Panc1 (cell line): ENCODE measurements at regions not wholly inside any gene's neighbourhood (a gene's known extent, or its start where the extent isn't known, plus 50 kb on each side); places are given as distances from the start of the nearest gene placed in this dataset.

Source experiments
- SIN3A ChIP-seq: IDR thresholded peaks from 2 replicates; pipeline ENCODE4 v1.6.1; 2012; ENCODE audit warnings: low read depth, mild to moderate bottlenecking, low read length, moderate library complexity, borderline replicate concordance; ENCODE audit not compliant: insufficient read depth
- TCF7L2 ChIP-seq: IDR thresholded peaks from 2 replicates; pipeline ENCODE4 v1.6.1; 2011; ENCODE audit warnings: mild to moderate bottlenecking, low read depth, low read length, inconsistent platforms
- TF ChIP-seq, protein P1 (sequence below): fragments of 450-650 bp; IDR thresholded peaks from 2 replicates; pipeline ENCODE4 v1.5.1; 2017; ENCODE audit warnings: mild to moderate bottlenecking
- TF ChIP-seq, protein P2 (sequence below), 2 experiments: IDR thresholded peaks; 2 replicates each; pipeline ENCODE4 v1.6.1; 2011 to 2012; ENCODE audit warnings: low read depth in 2 of 2, control low read depth in 1 of 2, low read length in 1 of 2, mild to moderate bottlenecking in 1 of 2, moderate library complexity in 1 of 2; ENCODE audit not compliant: insufficient read depth in 1 of 2

DNA sequence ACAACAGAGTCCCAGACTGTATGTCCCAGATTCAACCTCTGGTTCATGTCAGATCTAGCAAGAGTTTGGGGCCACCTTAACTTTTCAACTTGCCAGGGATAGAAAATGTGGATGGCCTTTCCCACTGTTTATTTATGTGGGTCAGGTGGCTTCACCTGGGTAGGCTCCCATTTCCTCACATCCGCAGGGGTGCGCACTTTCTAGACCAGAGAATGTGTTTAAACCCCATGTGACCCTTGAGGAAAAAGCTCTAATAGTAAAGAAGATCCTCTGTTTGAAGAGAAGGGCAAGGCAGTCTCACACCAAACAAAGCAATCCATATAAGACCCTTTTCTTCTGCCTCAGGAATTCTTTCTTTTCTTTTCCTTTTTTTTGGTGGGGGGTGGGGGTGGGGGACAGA is 167.2 kb upstream of the TSC22D2 start:
- TF ChIP-seq, protein P1, sequence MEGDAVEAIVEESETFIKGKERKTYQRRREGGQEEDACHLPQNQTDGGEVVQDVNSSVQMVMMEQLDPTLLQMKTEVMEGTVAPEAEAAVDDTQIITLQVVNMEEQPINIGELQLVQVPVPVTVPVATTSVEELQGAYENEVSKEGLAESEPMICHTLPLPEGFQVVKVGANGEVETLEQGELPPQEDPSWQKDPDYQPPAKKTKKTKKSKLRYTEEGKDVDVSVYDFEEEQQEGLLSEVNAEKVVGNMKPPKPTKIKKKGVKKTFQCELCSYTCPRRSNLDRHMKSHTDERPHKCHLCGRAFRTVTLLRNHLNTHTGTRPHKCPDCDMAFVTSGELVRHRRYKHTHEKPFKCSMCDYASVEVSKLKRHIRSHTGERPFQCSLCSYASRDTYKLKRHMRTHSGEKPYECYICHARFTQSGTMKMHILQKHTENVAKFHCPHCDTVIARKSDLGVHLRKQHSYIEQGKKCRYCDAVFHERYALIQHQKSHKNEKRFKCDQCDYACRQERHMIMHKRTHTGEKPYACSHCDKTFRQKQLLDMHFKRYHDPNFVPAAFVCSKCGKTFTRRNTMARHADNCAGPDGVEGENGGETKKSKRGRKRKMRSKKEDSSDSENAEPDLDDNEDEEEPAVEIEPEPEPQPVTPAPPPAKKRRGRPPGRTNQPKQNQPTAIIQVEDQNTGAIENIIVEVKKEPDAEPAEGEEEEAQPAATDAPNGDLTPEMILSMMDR = no peak
- TF ChIP-seq, protein P2, sequence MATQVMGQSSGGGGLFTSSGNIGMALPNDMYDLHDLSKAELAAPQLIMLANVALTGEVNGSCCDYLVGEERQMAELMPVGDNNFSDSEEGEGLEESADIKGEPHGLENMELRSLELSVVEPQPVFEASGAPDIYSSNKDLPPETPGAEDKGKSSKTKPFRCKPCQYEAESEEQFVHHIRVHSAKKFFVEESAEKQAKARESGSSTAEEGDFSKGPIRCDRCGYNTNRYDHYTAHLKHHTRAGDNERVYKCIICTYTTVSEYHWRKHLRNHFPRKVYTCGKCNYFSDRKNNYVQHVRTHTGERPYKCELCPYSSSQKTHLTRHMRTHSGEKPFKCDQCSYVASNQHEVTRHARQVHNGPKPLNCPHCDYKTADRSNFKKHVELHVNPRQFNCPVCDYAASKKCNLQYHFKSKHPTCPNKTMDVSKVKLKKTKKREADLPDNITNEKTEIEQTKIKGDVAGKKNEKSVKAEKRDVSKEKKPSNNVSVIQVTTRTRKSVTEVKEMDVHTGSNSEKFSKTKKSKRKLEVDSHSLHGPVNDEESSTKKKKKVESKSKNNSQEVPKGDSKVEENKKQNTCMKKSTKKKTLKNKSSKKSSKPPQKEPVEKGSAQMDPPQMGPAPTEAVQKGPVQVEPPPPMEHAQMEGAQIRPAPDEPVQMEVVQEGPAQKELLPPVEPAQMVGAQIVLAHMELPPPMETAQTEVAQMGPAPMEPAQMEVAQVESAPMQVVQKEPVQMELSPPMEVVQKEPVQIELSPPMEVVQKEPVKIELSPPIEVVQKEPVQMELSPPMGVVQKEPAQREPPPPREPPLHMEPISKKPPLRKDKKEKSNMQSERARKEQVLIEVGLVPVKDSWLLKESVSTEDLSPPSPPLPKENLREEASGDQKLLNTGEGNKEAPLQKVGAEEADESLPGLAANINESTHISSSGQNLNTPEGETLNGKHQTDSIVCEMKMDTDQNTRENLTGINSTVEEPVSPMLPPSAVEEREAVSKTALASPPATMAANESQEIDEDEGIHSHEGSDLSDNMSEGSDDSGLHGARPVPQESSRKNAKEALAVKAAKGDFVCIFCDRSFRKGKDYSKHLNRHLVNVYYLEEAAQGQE (IDR thresholded peaks at IDR 0.05; ENCODE audit: insufficient read depth in 1 of 2, low read depth in 2 of 2, low read length in 1 of 2) = no peak
- TF ChIP-seq TCF7L2 (no peak), SIN3A (no peak)
